ENCODE measurements at regions not wholly inside any gene's neighbourhood (a gene's known extent, or its start where the extent isn't known, plus 50 kb on each side); places are given as distances from the start of the nearest gene placed in this dataset.

DNA sequence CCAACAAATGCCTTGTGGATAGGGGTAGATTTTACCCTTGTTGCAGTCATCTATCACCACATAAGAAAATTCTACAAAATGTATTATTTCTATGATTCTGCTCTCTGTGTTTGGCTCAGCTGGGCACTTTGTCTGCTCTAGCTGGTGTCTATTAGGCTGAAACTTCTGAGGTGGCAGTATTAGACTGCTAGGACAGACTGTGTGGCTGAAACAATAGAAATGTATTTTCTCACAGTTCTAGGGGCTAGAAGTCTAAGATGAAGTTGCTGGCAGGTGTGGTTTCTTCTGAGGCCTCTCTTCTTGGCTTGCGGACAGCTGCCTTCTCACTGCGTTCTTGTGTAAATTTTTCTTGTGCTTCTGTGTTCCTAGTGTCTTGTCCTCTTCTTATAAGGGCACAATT, 1139.6 kb upstream of the LRRTM3 start:
- H3K4me3 Mint-ChIP-seq (ENCODE audit: low read depth, unreplicated experiment): no peak overlapping the region
- H3K4me1 Mint-ChIP-seq (ENCODE audit: low read depth, unreplicated experiment): no peaks in the 10 kb centered on the region
- H3K9me3 Mint-ChIP-seq (ENCODE audit: low read depth, unreplicated experiment): no peaks in the 10 kb centered on the region
- no TSS peak for BruUV-seq (replicated peaks)
- H3K27me3 Mint-ChIP-seq (ENCODE audit: unreplicated experiment): no peaks in the 10 kb centered on the region
- H3K36me3 Mint-ChIP-seq (ENCODE audit: insufficient read depth, unreplicated experiment): no peaks in the 10 kb centered on the region
- no peak for DNase-seq
- no peak overlapping the region for H3K27ac Mint-ChIP-seq (ENCODE audit: unreplicated experiment)
- intact Hi-C loops (cut with micrococcal nuclease; ENCODE audit: unreplicated experiment): no loop called here
- CTCF ChIA-PET: no interaction called here
- TF ChIP-seq, protein P1, sequence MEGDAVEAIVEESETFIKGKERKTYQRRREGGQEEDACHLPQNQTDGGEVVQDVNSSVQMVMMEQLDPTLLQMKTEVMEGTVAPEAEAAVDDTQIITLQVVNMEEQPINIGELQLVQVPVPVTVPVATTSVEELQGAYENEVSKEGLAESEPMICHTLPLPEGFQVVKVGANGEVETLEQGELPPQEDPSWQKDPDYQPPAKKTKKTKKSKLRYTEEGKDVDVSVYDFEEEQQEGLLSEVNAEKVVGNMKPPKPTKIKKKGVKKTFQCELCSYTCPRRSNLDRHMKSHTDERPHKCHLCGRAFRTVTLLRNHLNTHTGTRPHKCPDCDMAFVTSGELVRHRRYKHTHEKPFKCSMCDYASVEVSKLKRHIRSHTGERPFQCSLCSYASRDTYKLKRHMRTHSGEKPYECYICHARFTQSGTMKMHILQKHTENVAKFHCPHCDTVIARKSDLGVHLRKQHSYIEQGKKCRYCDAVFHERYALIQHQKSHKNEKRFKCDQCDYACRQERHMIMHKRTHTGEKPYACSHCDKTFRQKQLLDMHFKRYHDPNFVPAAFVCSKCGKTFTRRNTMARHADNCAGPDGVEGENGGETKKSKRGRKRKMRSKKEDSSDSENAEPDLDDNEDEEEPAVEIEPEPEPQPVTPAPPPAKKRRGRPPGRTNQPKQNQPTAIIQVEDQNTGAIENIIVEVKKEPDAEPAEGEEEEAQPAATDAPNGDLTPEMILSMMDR (IDR thresholded peaks at IDR 0.05; ENCODE audit: unreplicated experiment): no peak

DNA sequence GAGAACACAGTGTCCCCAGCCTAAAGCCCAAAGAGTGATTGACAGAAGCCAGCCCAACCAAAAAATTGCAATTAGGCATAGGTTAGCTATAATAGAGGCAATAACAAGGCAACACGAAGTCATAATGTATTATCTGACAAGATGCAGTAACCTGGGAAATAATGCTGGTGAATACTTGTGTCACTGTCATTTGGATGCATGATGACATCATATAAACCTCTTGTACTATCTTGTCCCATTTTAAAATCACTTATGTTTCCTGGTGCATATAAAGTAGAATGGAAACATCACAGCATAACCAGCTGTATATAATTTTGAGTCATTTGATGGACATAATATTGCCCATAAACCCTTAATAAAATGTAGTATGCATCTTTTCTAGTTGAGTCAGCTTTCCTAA, 1138.3 kb upstream of the LRRTM3 start:
- no peak overlapping the region for H3K27ac Mint-ChIP-seq (ENCODE audit: unreplicated experiment)
- TF ChIP-seq, protein P1 (IDR thresholded peaks at IDR 0.05; ENCODE audit: unreplicated experiment): no peak
- no TSS peak for BruUV-seq (replicated peaks)
- H3K27me3 Mint-ChIP-seq (ENCODE audit: unreplicated experiment): no peaks in the 10 kb centered on the region
- CTCF ChIA-PET: no interaction called here
- H3K9me3 Mint-ChIP-seq (ENCODE audit: low read depth, unreplicated experiment): no peaks in the 10 kb centered on the region
- H3K4me1 Mint-ChIP-seq (ENCODE audit: low read depth, unreplicated experiment): peaks cover 8% of the 10 kb centered on the region
- no peak overlapping the region for H3K4me3 Mint-ChIP-seq (ENCODE audit: low read depth, unreplicated experiment)
- intact Hi-C loops (cut with micrococcal nuclease; ENCODE audit: unreplicated experiment): no loop called here
- no peak for DNase-seq
- H3K36me3 Mint-ChIP-seq (ENCODE audit: insufficient read depth, unreplicated experiment): no peaks in the 10 kb centered on the region

- Mint-ChIP-seq H3K27ac (ENCODE audit: unreplicated experiment) (no peak overlapping the region), H3K36me3 (ENCODE audit: insufficient read depth, unreplicated experiment) (no peaks in the 10 kb centered on the region), H3K27me3 (ENCODE audit: unreplicated experiment) (no peaks in the 10 kb centered on the region), H3K4me1 (ENCODE audit: low read depth, unreplicated experiment) (peaks cover 10% of the 10 kb centered on the region), H3K4me3 (ENCODE audit: low read depth, unreplicated experiment) (no peak overlapping the region), H3K9me3 (ENCODE audit: low read depth, unreplicated experiment) (no peaks in the 10 kb centered on the region)
- DNase-seq: no peak
- BruUV-seq (replicated peaks): no TSS peak
- intact Hi-C loops (cut with micrococcal nuclease; ENCODE audit: unreplicated experiment): no loop called here
- CTCF ChIA-PET: no interaction called here
- TF ChIP-seq, protein P1 (IDR thresholded peaks at IDR 0.05; ENCODE audit: unreplicated experiment): no peak
Measured at GRCh38 chr10:65788271-65788670, 1137.6 kb upstream of the LRRTM3 start.

DNA sequence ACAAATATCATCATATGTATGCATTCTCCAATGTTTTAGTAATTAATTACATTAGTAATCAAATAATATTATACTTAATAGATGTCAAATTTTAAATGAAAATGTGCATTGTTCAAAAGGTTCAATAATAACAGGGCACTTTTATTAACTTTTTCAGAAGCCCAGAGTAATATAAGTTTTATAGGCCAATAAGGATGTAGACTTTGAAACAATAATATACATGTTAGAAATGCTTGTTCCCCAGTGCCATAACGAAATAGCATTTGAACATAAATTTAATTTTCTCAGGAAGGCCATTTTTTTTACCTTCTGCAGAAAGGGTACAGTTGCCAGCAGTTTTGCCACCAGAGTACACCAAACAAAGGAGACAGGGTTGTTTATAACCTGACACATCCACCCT, 1133.9 kb upstream of the LRRTM3 start:
- DNase-seq: no peak
- BruUV-seq (replicated peaks): no TSS peak
- TF ChIP-seq, protein P1 (IDR thresholded peaks at IDR 0.05; ENCODE audit: unreplicated experiment): no peak
- H3K9me3 Mint-ChIP-seq (ENCODE audit: low read depth, unreplicated experiment): no peaks in the 10 kb centered on the region
- H3K4me3 Mint-ChIP-seq (ENCODE audit: low read depth, unreplicated experiment): no peak overlapping the region
- no peak overlapping the region for H3K27ac Mint-ChIP-seq (ENCODE audit: unreplicated experiment)
- H3K4me1 Mint-ChIP-seq (ENCODE audit: low read depth, unreplicated experiment): peaks cover 31% of the 10 kb centered on the region
- H3K27me3 Mint-ChIP-seq (ENCODE audit: unreplicated experiment): no peaks in the 10 kb centered on the region
- CTCF ChIA-PET: no interaction called here
- no peaks in the 10 kb centered on the region for H3K36me3 Mint-ChIP-seq (ENCODE audit: insufficient read depth, unreplicated experiment)
- intact Hi-C loops (cut with micrococcal nuclease; ENCODE audit: unreplicated experiment): loop anchor here (5.0 kb wide), 1 partner anchor 120 kb away; no protein-coding TSS in a partner anchor
